ENCODE measurements at regions not wholly inside any gene's neighbourhood (a gene's known extent, or its start where the extent isn't known, plus 50 kb on each side); places are given as distances from the start of the nearest gene placed in this dataset.

DNA sequence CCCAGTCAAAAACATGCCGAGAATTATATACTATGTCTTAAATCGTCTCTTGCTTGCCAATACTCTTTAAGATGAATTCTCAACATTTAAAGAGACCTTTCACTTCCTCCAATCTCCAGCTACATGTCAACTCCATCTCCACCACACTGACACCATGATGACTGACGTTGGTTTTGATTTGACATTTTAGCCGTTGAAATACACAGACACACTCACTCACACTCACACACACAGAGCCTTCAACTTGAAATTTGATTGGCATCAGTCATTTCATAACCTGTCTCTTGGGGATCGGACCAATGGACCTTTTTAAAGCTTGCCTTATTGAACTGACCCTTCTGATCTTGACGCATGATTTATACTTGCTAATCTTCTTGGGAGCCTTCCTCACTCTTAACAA is 230.8 kb upstream of the PIK3C3 start:
- no peak for TF ChIP-seq JUND (IDR thresholded peaks at IDR 0.05)
- 80% methylated on average over 6 of the region's 6 CpGs for WGBS
- no peak for DNase-seq (ENCODE audit: low spot score)
- no peak overlapping the region for H3K27ac ChIP-seq (ENCODE audit: low read depth in 1 of 2, low read length in 2 of 2)
- no peaks in the 10 kb centered on the region for H3K9me3 ChIP-seq (ENCODE audit: control insufficient read depth in 4 of 4, low read length in 3 of 4)
- H3K4me1 ChIP-seq (ENCODE audit: control insufficient read depth in 4 of 4, insufficient read depth in 4 of 4, low read length in 3 of 4) = no peaks in the 10 kb centered on the region
- no peak overlapping the region for H3K4me3 ChIP-seq (ENCODE audit: low read depth in 1 of 3, low read length in 3 of 3)
- H3K9ac ChIP-seq (ENCODE audit: low read depth in 1 of 2, low read length in 2 of 2) = no peak overlapping the region
- no peaks in the 10 kb centered on the region for H3K36me3 ChIP-seq (ENCODE audit: control insufficient read depth in 4 of 4, insufficient read depth in 3 of 4, low read depth in 1 of 4, low read length in 3 of 4)
- H3K27me3 ChIP-seq (ENCODE audit: control insufficient read depth in 4 of 4, insufficient read depth in 4 of 4, low read length in 3 of 4) = no peaks in the 10 kb centered on the region

DNA sequence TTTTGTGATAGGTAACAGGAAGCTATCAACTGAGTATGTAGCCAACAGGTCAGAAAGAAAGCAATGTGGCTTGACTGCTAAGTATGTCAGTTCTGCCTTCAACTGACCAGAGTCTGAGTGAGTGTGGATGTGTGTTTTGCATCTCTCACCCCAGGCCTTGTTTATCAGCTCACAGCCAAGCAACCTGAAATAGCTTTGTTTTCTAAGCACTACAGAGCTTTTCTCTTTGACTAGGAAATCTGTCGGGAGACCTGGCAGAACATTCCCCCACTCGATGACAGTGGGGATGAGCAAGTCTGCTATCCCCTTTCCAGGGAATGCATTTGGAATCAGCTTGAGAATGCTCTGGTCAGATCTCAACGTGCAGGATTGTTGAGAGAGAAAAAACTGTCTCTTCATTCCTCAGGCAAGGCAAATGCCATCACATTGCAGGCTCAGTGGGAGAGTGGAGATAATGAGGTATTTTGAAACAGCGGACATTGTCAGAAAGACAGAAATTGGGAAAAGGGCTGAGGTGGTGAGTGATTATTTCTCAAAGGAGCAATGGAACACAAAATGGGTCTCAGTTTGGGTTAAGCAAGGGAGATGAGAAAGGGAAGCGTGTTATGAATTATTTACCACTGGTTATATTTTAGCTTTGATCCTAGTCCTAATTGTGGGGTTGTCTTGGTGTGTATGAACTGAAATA is 233.8 kb upstream of the PIK3C3 start:
- no peaks in the 10 kb centered on the region for H3K4me1 ChIP-seq (ENCODE audit: control insufficient read depth in 4 of 4, insufficient read depth in 4 of 4, low read length in 3 of 4)
- no peak overlapping the region for H3K4me3 ChIP-seq (ENCODE audit: low read depth in 1 of 3, low read length in 3 of 3)
- H3K27me3 ChIP-seq (ENCODE audit: control insufficient read depth in 4 of 4, insufficient read depth in 4 of 4, low read length in 3 of 4) = no peaks in the 10 kb centered on the region
- DNase-seq (ENCODE audit: low spot score) = no peak
- no peaks in the 10 kb centered on the region for H3K9me3 ChIP-seq (ENCODE audit: control insufficient read depth in 4 of 4, low read length in 3 of 4)
- H3K9ac ChIP-seq (ENCODE audit: low read depth in 1 of 2, low read length in 2 of 2) = no peak overlapping the region
- H3K36me3 ChIP-seq (ENCODE audit: control insufficient read depth in 4 of 4, insufficient read depth in 3 of 4, low read depth in 1 of 4, low read length in 3 of 4) = no peaks in the 10 kb centered on the region
- H3K27ac ChIP-seq (ENCODE audit: low read depth in 1 of 2, low read length in 2 of 2) = no peak overlapping the region
- no peak for TF ChIP-seq EGR1 (IDR thresholded peaks at IDR 0.05; ENCODE audit: low read depth in 2 of 2)
- no peak for TF ChIP-seq HNF4A (conservative IDR thresholded peaks at IDR 0.05)
- no peak for TF ChIP-seq HNF4G (IDR thresholded peaks at IDR 0.05)
- TF ChIP-seq JUND (IDR thresholded peaks at IDR 0.05) = no peak
- TF ChIP-seq TAF1 (conservative IDR thresholded peaks at IDR 0.05) = no peak
- TF ChIP-seq, protein P1, sequence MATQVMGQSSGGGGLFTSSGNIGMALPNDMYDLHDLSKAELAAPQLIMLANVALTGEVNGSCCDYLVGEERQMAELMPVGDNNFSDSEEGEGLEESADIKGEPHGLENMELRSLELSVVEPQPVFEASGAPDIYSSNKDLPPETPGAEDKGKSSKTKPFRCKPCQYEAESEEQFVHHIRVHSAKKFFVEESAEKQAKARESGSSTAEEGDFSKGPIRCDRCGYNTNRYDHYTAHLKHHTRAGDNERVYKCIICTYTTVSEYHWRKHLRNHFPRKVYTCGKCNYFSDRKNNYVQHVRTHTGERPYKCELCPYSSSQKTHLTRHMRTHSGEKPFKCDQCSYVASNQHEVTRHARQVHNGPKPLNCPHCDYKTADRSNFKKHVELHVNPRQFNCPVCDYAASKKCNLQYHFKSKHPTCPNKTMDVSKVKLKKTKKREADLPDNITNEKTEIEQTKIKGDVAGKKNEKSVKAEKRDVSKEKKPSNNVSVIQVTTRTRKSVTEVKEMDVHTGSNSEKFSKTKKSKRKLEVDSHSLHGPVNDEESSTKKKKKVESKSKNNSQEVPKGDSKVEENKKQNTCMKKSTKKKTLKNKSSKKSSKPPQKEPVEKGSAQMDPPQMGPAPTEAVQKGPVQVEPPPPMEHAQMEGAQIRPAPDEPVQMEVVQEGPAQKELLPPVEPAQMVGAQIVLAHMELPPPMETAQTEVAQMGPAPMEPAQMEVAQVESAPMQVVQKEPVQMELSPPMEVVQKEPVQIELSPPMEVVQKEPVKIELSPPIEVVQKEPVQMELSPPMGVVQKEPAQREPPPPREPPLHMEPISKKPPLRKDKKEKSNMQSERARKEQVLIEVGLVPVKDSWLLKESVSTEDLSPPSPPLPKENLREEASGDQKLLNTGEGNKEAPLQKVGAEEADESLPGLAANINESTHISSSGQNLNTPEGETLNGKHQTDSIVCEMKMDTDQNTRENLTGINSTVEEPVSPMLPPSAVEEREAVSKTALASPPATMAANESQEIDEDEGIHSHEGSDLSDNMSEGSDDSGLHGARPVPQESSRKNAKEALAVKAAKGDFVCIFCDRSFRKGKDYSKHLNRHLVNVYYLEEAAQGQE (IDR thresholded peaks at IDR 0.05) = no peak
- TF ChIP-seq CTCF (IDR thresholded peaks at IDR 0.05; ENCODE audit: low read depth, low read length, missing input control) = no peak
- TF ChIP-seq GABPA (IDR thresholded peaks at IDR 0.05 in 1 of 2, conservative IDR thresholded peaks at IDR 0.05 in 1 of 2) = no peak
- TF ChIP-seq, protein P2, sequence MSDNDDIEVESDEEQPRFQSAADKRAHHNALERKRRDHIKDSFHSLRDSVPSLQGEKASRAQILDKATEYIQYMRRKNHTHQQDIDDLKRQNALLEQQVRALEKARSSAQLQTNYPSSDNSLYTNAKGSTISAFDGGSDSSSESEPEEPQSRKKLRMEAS (IDR thresholded peaks at IDR 0.05) = no peak
- no peak for TF ChIP-seq SP1 (IDR thresholded peaks at IDR 0.05)
- TF ChIP-seq FOXA1 (IDR thresholded peaks at IDR 0.05) = no peak
- no peak for TF ChIP-seq YY1 (IDR thresholded peaks at IDR 0.05)
- TF ChIP-seq ATF3 (IDR thresholded peaks at IDR 0.05) = no peak
- TF ChIP-seq FOXA2 (IDR thresholded peaks at IDR 0.05) = no peak
- 46% methylated on average over 5 of the region's 5 CpGs for WGBS

Data from liver (tissue), 8 donors.